ENCODE measurements at regions not wholly inside any gene's neighbourhood (a gene's known extent, or its start where the extent isn't known, plus 50 kb on each side); places are given as distances from the start of the nearest gene placed in this dataset.

DNA sequence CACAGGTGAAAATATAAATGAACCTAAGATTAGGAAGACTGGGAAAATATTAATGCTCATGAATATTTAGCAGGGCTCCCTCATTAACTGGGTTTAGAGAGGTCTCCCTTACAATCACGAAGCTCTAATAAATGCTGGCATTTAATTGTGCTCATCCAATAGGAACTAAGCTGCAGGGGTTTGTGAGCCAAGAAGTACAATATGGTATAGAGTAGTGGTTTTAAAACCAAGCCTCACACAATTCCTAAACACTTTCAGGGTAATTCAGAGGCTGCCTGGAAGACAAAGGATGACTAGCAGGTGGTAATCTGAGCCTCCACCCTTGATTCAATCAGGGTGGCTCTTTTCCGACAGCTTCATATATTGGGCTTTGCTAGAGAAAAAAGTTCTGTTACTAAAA, 103.3 kb downstream of the GPAM start:
- CTCF ChIA-PET, result no interaction called here
- 19% methylated on average over 2 of the region's 2 CpGs for WGBS (ENCODE audit: insufficient coverage, insufficient replicate concordance, low lambda C conversion rate, missing lambda C conversion rate)
- no TSS peak for BruUV-seq (replicated peaks)

More for the DNA sequence above, 103.3 kb downstream of the GPAM start:
- Histone ChIP-seq H2AFZ (ENCODE audit: control insufficient read depth, low read depth, low read length) (no peak overlapping the region), H3K79me2 (ENCODE audit: control insufficient read depth, insufficient read depth, low read length) (no peaks in the 10 kb centered on the region), H3K4me3 (no peak overlapping the region), H4K20me1 (ENCODE audit: control insufficient read depth, insufficient read depth) (no peaks in the 10 kb centered on the region), H3K4me1 (ENCODE audit: control insufficient read depth, insufficient read depth, low read length) (no peaks in the 10 kb centered on the region), H3K9ac (ENCODE audit: control insufficient read depth, insufficient read depth, low read length) (no peak overlapping the region), H3K36me3 (ENCODE audit: control insufficient read depth in 2 of 2, insufficient read depth in 2 of 2, low read length in 1 of 2) (no peaks in the 10 kb centered on the region), H3K27me3 (replicated peaks in 1 of 2; ENCODE audit: control insufficient read depth in 2 of 2, insufficient read depth in 2 of 2, low read length in 1 of 2) (no peaks in the 10 kb centered on the region; a peak in 1 of 4 replicates), H3K27ac (ENCODE audit: control insufficient read depth, insufficient read depth) (no peak overlapping the region), H3K4me2 (ENCODE audit: control insufficient read depth, insufficient read depth) (no peak overlapping the region), H3K9me3 (replicated peaks; ENCODE audit: control insufficient read depth, insufficient read depth, low read length) (no peaks in the 10 kb centered on the region)
- ChIA-PET RAD21 (ENCODE audit: unreplicated experiment) (no interaction called here), SMC1A (ENCODE audit: uncharacterized antibody, unreplicated experiment) (no interaction called here), POLR2A (no interaction called here)
- intact Hi-C loops (cut with micrococcal nuclease; ENCODE audit: unreplicated experiment), result no loop called here
- ATAC-seq (no peak), DNase-seq (ENCODE audit: low read depth, low spot score) (no peak), FAIRE-seq (no peak)
- in situ Hi-C loops (cut with MboI), result no loop called here
- TF ChIP-seq PAX5 (IDR thresholded peaks at IDR 0.05; ENCODE audit: borderline replicate concordance, low read depth, low read length) (no peak), RB1 (IDR thresholded peaks at IDR 0.05; ENCODE audit: borderline replicate concordance) (no peak), CHD1 (IDR thresholded peaks at IDR 0.05; ENCODE audit: low read depth, low read length) (no peak), BCLAF1 (IDR thresholded peaks at IDR 0.05) (no peak), PRDM15 (CRISPR knock-in tag; IDR thresholded peaks at IDR 0.05) (no peak), DPF2 (IDR thresholded peaks at IDR 0.05) (no peak), IKZF2 (IDR thresholded peaks at IDR 0.05) (no peak), TCF7 (IDR thresholded peaks at IDR 0.05; ENCODE audit: borderline replicate concordance) (no peak), SMC3 (IDR thresholded peaks at IDR 0.05; ENCODE audit: borderline replicate concordance, low read length) (no peak), MTA2 (IDR thresholded peaks at IDR 0.05; ENCODE audit: low read depth) (no peak), KDM1A (IDR thresholded peaks at IDR 0.05; ENCODE audit: borderline replicate concordance) (no peak), ATF3 (IDR thresholded peaks at IDR 0.05; ENCODE audit: borderline replicate concordance, extremely low read depth, low read depth, low read length) (no peak), GABPA (IDR thresholded peaks at IDR 0.05; ENCODE audit: low read depth) (no peak)
- TF ChIP-seq, protein P1, sequence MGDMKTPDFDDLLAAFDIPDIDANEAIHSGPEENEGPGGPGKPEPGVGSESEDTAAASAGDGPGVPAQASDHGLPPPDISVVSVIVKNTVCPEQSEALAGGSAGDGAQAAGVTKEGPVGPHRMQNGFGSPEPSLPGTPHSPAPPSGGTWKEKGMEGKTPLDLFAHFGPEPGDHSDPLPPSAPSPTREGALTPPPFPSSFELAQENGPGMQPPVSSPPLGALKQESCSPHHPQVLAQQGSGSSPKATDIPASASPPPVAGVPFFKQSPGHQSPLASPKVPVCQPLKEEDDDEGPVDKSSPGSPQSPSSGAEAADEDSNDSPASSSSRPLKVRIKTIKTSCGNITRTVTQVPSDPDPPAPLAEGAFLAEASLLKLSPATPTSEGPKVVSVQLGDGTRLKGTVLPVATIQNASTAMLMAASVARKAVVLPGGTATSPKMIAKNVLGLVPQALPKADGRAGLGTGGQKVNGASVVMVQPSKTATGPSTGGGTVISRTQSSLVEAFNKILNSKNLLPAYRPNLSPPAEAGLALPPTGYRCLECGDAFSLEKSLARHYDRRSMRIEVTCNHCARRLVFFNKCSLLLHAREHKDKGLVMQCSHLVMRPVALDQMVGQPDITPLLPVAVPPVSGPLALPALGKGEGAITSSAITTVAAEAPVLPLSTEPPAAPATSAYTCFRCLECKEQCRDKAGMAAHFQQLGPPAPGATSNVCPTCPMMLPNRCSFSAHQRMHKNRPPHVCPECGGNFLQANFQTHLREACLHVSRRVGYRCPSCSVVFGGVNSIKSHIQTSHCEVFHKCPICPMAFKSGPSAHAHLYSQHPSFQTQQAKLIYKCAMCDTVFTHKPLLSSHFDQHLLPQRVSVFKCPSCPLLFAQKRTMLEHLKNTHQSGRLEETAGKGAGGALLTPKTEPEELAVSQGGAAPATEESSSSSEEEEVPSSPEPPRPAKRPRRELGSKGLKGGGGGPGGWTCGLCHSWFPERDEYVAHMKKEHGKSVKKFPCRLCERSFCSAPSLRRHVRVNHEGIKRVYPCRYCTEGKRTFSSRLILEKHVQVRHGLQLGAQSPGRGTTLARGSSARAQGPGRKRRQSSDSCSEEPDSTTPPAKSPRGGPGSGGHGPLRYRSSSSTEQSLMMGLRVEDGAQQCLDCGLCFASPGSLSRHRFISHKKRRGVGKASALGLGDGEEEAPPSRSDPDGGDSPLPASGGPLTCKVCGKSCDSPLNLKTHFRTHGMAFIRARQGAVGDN (IDR thresholded peaks at IDR 0.05), result no peak
